ENCODE measurements at regions not wholly inside any gene's neighbourhood (a gene's known extent, or its start where the extent isn't known, plus 50 kb on each side); places are given as distances from the start of the nearest gene placed in this dataset.

- no peak for DNase-seq (ENCODE audit: low read depth in 1 of 2, low spot score in 1 of 2)
- Histone ChIP-seq H3K4me3 (replicated peaks; ENCODE audit: insufficient read depth, low read length) (no peak overlapping the region), H3K27ac (replicated peaks) (no peak overlapping the region), H3K27me3 (ENCODE audit: insufficient read depth, poor library complexity, severe bottlenecking) (no peaks in the 10 kb centered on the region)
- TF ChIP-seq CTCF (IDR thresholded peaks at IDR 0.05; ENCODE audit: insufficient read depth, low read length), result no peak
These were observed 418.8 kb downstream of the BCL11B start for GRCh38 chr14:98853063-98853729.

- no peaks in the 10 kb centered on the region for H3K27me3 ChIP-seq (ENCODE audit: insufficient read depth, poor library complexity, severe bottlenecking)
- no peak for DNase-seq (ENCODE audit: low read depth in 1 of 2, low spot score in 1 of 2)
- no peak overlapping the region for H3K27ac ChIP-seq (replicated peaks)
- H3K4me3 ChIP-seq (replicated peaks; ENCODE audit: insufficient read depth, low read length), result no peak overlapping the region
- TF ChIP-seq SPI1 (IDR thresholded peaks at IDR 0.05; ENCODE audit: borderline replicate concordance, low read depth), result no peak
- TF ChIP-seq GABPA (IDR thresholded peaks at IDR 0.05; ENCODE audit: low read depth), result no peak
- TF ChIP-seq REST (IDR thresholded peaks at IDR 0.05; ENCODE audit: insufficient replicate concordance, low read depth), result no peak
- no peak for TF ChIP-seq POLR2AphosphoS5 (IDR thresholded peaks at IDR 0.05; ENCODE audit: low read depth)
- no peak for TF ChIP-seq CTCF (IDR thresholded peaks at IDR 0.05; ENCODE audit: insufficient read depth, low read length)
These were observed 415.9 kb downstream of the BCL11B start for GRCh38 chr14:98855926-98856715.

GRCh38 chr14:98858158-98858557 is 413.8 kb downstream of the BCL11B start:
- no peak for DNase-seq (ENCODE audit: low read depth in 1 of 2, low spot score in 1 of 2)
- TF ChIP-seq SPI1 (IDR thresholded peaks at IDR 0.05; ENCODE audit: borderline replicate concordance, low read depth) (no peak), GABPA (IDR thresholded peaks at IDR 0.05; ENCODE audit: low read depth) (no peak), CTCF (IDR thresholded peaks at IDR 0.05; ENCODE audit: insufficient read depth, low read length) (no peak), REST (IDR thresholded peaks at IDR 0.05; ENCODE audit: insufficient replicate concordance, low read depth) (no peak), POLR2AphosphoS5 (IDR thresholded peaks at IDR 0.05; ENCODE audit: low read depth) (no peak)
- no peaks in the 10 kb centered on the region for H3K27me3 ChIP-seq (ENCODE audit: insufficient read depth, poor library complexity, severe bottlenecking)
- no peak overlapping the region for H3K4me3 ChIP-seq (replicated peaks; ENCODE audit: insufficient read depth, low read length)
- no peak overlapping the region for H3K27ac ChIP-seq (replicated peaks)
